Stomach (tissue), 8 donors: ENCODE measurements at regions not wholly inside any gene's neighbourhood (a gene's known extent, or its start where the extent isn't known, plus 50 kb on each side); places are given as distances from the start of the nearest gene placed in this dataset.

Source experiments
- DNase-seq, 2 donors: peaks; one replicate each; pipeline versions ENCODE4 v3.0.0 to v3.0.0-alpha.2; 2013 to 2019
- H3K27ac ChIP-seq, 5 donors: fragments of 200-600 bp in 4 of 5; sonication (generic) in 4 of 5; one replicate each; pipeline ENCODE4 v1.5.1; 2013 to 2019; ENCODE audit warnings: mild to moderate bottlenecking in 1 of 5, moderate library complexity in 1 of 5
- H3K27me3 ChIP-seq, 3 donors: fragments of 200-600 bp; sonication (generic); one replicate each; pipeline ENCODE4 v1.5.1; 2017 to 2019; ENCODE audit warnings: mixed run types in 1 of 3
- H3K36me3 ChIP-seq, 4 donors: fragments of 200-600 bp; sonication (generic); 1 replicate in 3 of 4; 2 replicates in 1 of 4; pipeline ENCODE4 v1.5.1; 2016 to 2019
- H3K4me1 ChIP-seq, 4 donors: fragments of 200-600 bp; sonication (generic); one replicate each; pipeline ENCODE4 v1.5.1; 2016 to 2019
- H3K4me3 ChIP-seq, 4 donors: fragments of 200-600 bp; sonication (generic) in 3 of 4; one replicate each; pipeline ENCODE4 v1.5.1; 2016 to 2019; ENCODE audit warnings: mild to moderate bottlenecking in 1 of 4
- H3K9me3 ChIP-seq, 4 donors: fragments of 200-600 bp; sonication (generic); one replicate each; pipeline ENCODE4 v1.5.1; 2016 to 2019
- CTCF ChIP-seq, 7 experiments: fragments of 450-650 bp in 4 of 7; fragments of 200-600 bp in 3 of 7; sonication (generic) in 3 of 7; IDR thresholded peaks; one replicate each; pipeline ENCODE4 v1.5.1; 2016 to 2019; ENCODE audit warnings: antibody characterized with exemption in 7 of 7, control low read depth in 2 of 7, mild to moderate bottlenecking in 1 of 7
- EP300 ChIP-seq: sonication (generic); formaldehyde crosslinking; IDR thresholded peaks from one replicate; pipeline ENCODE4 v1.6.1; 2017; ENCODE audit warnings: antibody characterized with exemption
- POLR2A ChIP-seq, 4 donors: fragments of 450-650 bp; IDR thresholded peaks; one replicate each; pipeline ENCODE4 v1.6.1; 2016; ENCODE audit warnings: antibody characterized with exemption in 4 of 4, control low read depth in 2 of 4, mild to moderate bottlenecking in 1 of 4, moderate library complexity in 1 of 4
- POLR2AphosphoS5 ChIP-seq, 3 donors: sonication (generic); formaldehyde crosslinking; IDR thresholded peaks; one replicate each; pipeline ENCODE4 v1.6.1; 2016; ENCODE audit warnings: antibody characterized with exemption in 3 of 3
- WGBS, 5 donors: extraction: QIAGEN DNeasy Blood & Tissue Kit in 3 of 5; methylation state at CpG; one replicate each; pipeline versions ENCODE4 v1.1.5 to v1.1.7; 2013 to 2018; 5-methylcytosine and 5-hydroxymethylcytosine counted together
- intact Hi-C: fragments of 100-400 bp; cut with DNase I; formaldehyde crosslinking; loops from one replicate; pipeline ENCODE4 v1.15.1; 2023; ENCODE audit warnings: low total_unique reads
- donor health status: healthy with polysubstance abuse.
- donor health status: Bipolar disorder and iron deficiency.
- donor health status: healthy.

- intact Hi-C loops: no loop called here
Observed at GRCh38 chr1:96296991-96297390, 424.6 kb upstream of the PTBP2 start.

GRCh38 chr1:96306809-96307560, 414.6 kb upstream of the PTBP2 start:
- no peak for DNase-seq
- H3K9me3 ChIP-seq: no peaks in the 10 kb centered on the region
- WGBS, 5 donors: 58 to 82% (median 71%) methylated on average over 7 of the region's 7 CpGs
- H3K27me3 ChIP-seq: no peaks in the 10 kb centered on the region
- no peak overlapping the region for H3K27ac ChIP-seq
- no peak overlapping the region for H3K4me3 ChIP-seq
- H3K4me1 ChIP-seq: no peaks in the 10 kb centered on the region
- TF ChIP-seq CTCF (IDR thresholded peaks at IDR 0.05) (no peak), POLR2A (IDR thresholded peaks at IDR 0.05) (no peak), POLR2AphosphoS5 (IDR thresholded peaks at IDR 0.05) (no peak), EP300 (no peak)
- intact Hi-C loops: no loop called here
- no peaks in the 10 kb centered on the region for H3K36me3 ChIP-seq

More at GRCh38 chr1:96296991-96297390, 424.6 kb upstream of the PTBP2 start:
- H3K9me3 ChIP-seq: no peaks in the 10 kb centered on the region
- no peaks in the 10 kb centered on the region for H3K4me1 ChIP-seq
- DNase-seq: no peak
- WGBS, 5 donors: 71 to 85% (median 83%) methylated on average over 2 of the region's 2 CpGs
- H3K27ac ChIP-seq: no peak overlapping the region
- no peaks in the 10 kb centered on the region for H3K27me3 ChIP-seq
- H3K36me3 ChIP-seq: no peaks in the 10 kb centered on the region
- H3K4me3 ChIP-seq: no peak overlapping the region
- TF ChIP-seq POLR2A (IDR thresholded peaks at IDR 0.05) (no peak), CTCF (IDR thresholded peaks at IDR 0.05) (no peak)

- intact Hi-C loops: no loop called here
- 69 to 84% (median 74%) methylated on average over 5 of the region's 5 CpGs for WGBS, 5 donors
- Histone ChIP-seq H3K4me1 (no peaks in the 10 kb centered on the region), H3K36me3 (no peaks in the 10 kb centered on the region), H3K4me3 (no peak overlapping the region), H3K9me3 (no peaks in the 10 kb centered on the region), H3K27ac (no peak overlapping the region), H3K27me3 (no peaks in the 10 kb centered on the region)
- no peak for DNase-seq
- TF ChIP-seq POLR2AphosphoS5 (IDR thresholded peaks at IDR 0.05): no peak
- TF ChIP-seq POLR2A (IDR thresholded peaks at IDR 0.05): no peak
- TF ChIP-seq CTCF (IDR thresholded peaks at IDR 0.05): no peak
- no peak for TF ChIP-seq EP300
Observed at GRCh38 chr1:96308314-96308713, 413.3 kb upstream of the PTBP2 start.

GRCh38 chr1:96309783-96310182, 411.8 kb upstream of the PTBP2 start:
- DNase-seq: no peak
- Histone ChIP-seq H3K4me1 (no peaks in the 10 kb centered on the region), H3K4me3 (no peak overlapping the region), H3K36me3 (no peaks in the 10 kb centered on the region), H3K9me3 (no peaks in the 10 kb centered on the region), H3K27me3 (no peaks in the 10 kb centered on the region), H3K27ac (no peak overlapping the region)
- TF ChIP-seq POLR2AphosphoS5 (IDR thresholded peaks at IDR 0.05) (no peak), CTCF (IDR thresholded peaks at IDR 0.05) (no peak), POLR2A (IDR thresholded peaks at IDR 0.05) (no peak), EP300 (no peak)
- intact Hi-C loops: no loop called here
- 93 to 100% (median 96%) methylated on average over 1 of the region's 1 CpG for WGBS, 5 donors
